NCI-H1048 (cell line): ENCODE measurements at regions not wholly inside any gene's neighbourhood (a gene's known extent, or its start where the extent isn't known, plus 50 kb on each side); places are given as distances from the start of the nearest gene placed in this dataset.

Experiments used
- DNase-seq: peaks from one replicate; lab custom pipeline; 2025; lab: John Stamatoyannopoulos, UW

DNA sequence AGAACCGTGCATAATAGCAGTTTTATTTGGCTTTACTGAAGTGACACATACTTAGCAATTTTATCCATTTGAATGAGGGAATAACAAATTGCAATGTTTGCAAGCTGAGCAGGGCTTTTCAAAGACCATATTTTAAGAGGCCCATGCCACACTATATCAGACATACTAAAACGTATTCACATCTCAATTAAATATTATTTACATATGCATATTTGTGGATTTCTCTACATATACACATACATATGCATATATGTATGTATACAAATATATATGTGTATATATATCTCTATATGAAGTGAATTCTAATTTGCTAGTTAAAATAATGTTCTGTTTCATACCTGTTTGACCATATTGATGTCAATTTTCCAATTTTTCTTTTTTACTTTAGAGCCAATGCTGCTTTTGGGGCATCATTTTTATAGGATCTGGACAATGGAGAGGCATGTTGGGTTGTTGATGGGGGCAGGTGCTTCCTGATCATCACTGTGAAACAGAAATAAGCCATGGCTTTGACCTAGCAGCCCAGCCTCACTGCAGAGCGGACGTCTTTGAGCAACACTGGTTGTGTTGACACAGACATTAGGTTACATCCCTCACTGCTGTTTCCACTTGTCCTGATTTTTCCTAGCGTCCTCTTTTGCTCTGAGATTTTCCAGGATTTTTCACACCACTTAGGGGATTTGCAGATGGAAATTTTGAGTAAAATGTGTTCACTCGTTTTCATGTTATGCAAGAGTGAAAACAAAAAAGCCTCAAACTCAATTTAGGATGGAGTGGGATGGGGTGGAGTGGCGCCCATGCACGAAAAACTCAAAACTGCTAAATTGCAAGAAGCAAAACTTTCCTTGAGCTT is 56.9 kb downstream of the RDH14 start:
- no peak for DNase-seq

DNA sequence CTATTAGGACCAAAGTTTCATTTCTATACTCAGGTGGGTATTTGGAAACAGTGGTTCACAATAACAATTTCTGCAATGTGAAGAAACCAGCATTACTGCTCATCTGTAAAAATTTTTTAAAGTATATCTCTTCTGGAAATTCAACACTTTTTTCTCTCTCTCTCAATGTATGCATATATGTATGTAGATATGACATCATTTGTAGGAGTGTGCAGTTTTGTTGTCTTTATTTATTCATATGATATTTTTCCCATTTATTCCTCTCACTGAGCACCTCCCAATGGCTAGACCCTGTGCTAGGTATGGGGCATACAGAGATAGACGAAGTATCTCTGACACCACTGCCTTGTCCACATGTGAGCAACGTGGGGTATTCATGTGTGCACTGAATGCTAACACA is 58.3 kb downstream of the RDH14 start:
- DNase-seq = no peak

DNA sequence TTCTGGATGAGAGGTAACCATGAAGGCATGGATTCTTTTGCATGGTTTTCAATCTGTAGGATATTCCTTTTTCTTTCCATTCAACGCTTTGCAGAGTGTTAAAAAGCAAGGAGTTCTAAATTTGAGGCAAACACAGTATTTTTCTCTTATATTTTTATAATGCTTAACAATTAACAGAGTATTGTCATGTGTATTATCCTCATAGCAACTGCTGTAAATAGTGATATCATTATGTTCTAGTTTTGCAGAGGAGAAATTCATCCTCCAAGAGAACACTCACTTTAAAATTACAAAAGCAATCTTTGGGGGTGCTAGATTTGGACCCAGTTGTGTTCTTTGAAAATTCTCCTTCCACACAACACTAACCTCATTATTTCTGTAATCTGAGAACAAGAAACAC is 58.7 kb downstream of the RDH14 start:
- no peak for DNase-seq

DNA sequence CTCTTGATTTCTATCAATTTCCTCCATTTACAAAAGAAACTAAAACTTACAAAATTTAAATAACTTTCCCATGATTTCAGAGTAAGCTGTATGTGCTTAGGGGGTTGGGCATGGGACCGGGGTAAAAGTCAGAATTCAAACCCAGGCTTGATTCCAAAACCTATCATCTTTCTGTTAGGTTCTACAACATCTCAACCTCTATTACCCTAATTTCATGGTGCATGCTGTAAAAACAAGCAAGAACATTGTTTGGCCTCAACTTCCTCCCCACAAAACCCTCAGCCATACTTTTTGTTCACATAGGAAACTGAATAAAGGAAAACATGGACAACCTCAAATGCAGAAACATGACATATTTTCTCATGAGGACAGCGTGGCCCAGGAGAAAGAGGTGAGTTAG is 59.3 kb downstream of the RDH14 start:
- DNase-seq = no peak

DNA sequence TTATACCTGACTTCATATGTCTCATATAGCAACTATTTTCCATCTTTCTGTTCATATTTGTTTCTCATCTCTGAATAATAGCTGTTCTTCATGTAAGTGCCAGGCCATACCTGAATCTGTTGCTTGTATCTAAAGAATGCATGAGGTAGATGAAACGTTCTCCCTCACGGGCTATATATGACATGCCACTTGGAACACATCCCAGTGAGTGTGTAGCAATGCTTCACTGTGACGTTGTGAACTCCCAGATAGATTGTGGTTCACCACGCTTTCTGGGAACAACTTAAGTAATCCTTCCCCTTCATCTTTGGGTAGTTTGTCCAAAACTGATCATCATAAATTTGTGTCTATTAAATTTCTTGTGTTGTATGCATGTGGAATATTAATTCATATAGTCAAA is 60.1 kb downstream of the RDH14 start:
- DNase-seq = no peak

DNA sequence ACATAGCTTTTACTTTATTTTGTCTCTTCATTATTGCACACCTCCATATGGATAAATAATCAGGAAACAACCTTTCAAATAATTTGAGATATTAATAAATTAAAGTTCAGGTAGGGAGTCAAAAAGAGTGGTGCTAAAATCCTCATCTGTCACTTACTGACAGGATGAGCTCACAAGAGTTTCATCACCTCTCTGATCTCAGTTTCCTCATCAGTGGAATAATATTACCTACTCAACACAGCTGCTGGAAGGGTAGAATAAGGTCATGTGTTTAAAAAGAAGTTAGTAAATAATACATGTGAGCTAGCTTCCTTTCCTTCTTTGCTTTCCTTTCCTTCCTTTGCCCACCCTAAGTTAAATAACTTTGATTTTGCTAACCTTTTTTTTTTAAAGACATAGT is 61.9 kb downstream of the RDH14 start:
- DNase-seq = no peak

DNA sequence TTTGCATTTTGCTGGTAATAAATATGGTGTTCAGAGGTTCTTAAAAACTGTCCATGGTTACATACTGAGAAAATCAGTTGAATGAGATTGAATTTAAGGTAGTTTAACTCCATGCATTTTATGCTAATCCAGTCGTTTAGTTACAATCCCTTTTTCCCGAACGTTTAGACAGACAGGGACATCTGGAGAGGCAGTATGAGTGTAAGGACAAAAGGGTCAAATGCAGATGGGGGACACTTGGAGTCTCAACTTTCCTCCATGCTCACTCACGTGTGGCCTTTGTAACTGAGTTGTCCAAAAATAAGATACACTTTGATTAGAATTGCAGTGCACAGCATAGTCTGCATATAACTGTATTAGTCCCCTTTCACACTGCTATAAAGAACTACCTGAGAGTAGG is 63.9 kb downstream of the RDH14 start:
- no peak for DNase-seq

DNA sequence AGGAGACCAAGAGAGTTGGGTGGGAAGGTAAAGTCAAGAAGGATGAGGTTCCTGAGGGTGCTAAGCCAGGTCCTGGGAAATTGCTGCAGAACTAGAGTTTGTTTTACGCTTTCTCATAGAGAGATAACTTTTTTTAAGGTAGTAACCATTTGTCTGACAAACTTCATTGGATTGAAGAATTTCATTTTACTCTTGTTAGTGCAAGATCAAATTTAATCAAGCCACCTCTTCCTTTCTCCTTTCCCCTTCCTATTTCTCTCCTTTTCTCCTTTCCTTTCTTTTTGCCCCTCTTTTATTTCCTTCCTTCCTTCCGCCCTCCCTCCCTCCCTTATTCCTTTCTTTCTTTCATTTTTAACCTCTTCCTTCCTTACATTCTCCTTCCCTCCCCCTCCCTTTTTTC is 65.4 kb downstream of the RDH14 start:
- DNase-seq = no peak

DNA sequence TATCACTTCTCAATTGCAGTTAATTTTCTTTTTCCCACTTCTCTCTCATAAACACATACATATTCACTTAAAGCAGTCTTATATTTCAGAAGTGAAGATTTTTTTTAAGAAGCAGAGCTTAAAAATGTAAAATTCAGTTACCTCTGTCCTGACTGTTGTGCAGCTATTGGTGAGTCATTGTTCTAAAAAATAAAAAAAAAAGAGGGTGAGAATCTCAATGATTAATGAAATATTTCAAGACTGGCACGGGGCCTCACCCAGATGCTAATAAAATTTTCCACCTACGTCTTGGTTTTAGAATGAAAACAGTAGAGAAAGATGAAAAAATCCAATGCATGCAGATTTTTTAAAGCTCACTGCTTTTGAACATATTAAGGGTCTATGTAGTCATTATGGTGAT is 67.7 kb downstream of the RDH14 start:
- DNase-seq = no peak

DNA sequence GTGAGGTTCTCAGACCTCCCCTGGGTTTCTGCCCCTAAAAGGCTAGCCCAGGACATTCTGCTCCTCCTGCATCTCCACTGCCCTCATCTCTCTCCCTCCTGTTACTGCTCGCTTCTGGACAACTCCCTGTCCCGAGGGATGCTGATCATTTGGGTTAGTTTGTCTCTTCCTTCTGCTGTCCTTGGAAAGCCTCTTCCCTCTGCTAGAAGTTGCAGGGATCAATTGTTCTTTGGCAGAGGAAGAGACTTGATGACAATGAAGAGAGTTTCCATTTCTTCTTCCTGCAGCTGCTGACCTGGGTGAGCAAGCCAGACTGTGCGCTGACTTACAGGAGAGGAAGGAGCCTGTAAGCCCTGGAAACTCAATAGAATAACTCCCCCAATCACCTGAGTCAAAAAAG is 68.9 kb downstream of the RDH14 start:
- no peak for DNase-seq

DNA sequence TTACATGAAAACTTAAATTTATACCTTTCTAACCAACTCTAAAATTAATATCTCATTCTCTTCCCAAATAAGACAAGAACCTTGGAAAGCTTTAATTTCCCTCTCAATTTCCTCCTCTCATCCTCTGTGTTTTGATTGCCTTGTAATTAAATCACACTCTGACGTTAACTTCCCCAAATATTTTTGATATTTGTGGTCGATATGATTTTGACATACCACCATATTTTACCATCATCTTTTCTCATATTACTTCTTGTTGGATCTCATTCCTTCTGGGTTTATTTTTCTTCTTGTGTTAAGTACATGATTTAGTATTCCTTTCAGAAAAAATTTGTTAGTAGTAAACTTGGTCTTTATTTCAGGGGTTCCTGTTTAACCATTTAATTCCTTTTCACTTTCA is 69.6 kb downstream of the RDH14 start:
- DNase-seq = no peak

DNA sequence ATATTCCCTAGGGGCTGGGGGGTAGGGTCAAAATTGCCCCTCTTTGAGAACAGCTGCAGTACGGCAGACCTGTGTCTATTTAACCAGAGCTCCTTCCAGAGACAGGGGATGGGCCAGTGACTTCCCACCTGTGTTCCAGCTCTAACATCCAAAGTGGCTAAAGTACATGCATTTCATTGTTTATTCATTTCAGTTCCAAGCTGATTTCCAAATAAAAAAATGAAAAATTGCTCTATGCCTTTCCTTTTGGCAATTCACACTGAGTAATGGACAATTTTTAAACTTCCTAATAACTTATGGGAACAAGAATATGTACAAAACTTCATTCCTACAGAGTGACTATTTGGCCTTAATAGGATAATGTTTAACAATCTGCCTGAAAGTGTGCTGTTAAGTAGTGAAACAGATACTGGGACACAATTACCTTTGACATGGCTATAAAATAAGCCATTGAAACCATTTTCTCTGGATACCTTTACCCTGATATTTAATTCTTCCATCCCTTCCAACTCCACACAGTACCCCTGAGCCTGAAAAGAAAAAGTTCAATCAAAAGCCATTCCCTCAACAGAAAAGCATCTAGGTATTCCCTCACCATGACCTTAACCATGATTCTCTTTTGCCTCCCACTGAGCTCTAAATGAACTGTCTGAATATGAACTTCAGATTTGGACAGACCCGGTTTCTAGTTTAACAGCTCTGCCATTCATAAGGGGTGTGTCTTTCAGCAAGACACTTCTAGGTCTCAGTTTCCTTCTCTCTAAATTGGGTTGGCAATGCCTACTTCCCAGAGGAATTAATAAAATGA is 73.1 kb downstream of the RDH14 start:
- no peak for DNase-seq

DNA sequence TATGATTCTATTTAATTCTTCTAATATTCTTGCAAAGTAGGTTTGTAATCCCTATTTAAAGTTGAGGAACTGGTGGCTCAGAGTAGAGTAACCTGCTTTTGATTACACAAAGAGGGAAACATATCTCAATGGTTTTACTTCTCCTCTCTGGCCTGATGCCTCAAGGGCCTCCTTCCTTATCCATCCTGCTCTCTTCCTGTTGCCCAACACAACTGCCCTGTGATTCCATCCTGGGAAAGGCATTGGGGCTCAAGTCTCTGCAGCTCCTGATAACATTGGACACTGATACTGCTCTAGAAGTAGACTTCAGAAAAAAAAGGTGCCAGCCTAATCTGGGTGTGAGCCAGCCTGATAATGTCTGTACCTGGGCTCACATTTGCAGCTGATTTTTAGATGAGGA is 75.8 kb downstream of the RDH14 start:
- no peak for DNase-seq

DNA sequence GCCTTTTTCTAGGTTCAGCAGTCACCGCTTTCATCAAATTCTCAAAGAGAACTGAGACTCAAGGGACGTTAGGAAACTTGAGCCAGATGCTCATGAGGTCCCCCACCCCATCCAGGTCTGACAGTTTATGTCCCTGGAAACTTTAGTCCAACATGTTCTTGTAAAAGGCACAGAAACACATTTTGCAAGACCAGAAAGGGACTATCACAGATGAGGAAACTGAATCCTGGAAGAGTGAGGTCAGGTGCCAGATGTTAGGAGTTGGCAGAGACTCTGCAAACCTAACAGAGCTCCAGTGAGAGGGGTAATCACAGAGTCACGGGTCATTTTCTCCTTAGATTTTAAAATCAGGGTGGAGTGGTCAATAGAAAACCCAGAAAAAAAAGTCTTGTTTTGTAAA is 76.6 kb downstream of the RDH14 start:
- no peak for DNase-seq

DNA sequence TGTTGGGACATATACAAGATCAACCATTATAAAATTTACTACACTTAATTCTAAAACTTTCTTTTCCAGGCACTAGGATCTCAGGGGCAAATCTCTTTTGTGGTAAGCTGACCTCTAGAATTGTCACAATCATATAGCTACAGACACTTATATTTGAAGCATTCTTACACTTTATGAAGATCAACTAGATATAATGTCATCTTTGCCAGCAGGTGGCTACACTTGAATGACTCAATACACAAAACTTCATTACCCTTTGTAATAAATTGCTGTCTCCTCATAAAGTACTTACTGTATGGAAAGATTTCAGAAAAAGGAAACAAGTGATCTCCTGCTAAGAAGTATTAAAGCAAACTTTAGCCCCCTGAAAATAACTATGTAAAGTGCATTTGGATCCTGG is 77.8 kb downstream of the RDH14 start:
- DNase-seq = no peak

DNA sequence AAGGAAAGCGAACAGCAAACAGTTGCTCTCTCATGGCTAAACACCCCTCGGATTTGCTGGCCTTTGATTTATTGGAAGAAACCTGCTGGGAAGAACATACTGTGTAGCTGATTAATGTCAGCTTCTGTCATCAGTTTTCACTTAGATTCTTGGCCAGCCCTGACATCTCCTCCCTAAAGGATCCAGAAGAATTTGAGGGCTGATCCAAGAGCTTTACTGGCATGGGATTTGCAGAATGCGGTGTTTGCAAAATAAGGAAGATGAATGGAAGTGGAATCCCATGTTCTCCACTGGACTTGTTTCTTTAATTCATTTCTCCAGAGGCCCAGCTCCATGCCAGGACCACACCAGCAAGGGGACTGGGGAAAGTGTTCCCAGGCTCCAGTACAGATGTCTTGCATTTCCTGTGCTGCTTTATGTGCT is 80.5 kb downstream of the RDH14 start:
- DNase-seq = no peak

DNA sequence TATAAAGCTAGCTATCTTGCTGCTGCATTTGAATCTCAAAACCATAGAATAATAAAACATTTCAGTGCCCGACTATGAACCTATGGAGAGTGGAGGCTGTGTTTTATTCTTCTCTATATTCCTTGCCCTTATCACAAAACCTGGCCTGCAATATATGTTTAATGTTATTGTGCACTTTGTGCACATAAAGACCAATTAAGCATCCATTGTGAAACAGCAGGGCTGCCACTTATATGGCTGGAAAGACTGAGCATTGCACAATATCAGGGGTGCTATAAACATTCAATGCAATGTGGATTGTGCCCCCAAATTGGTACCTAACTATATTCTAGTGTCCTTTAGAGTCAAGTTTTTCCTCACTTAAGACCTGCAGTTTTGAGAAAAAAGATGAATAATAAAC is 83.2 kb downstream of the RDH14 start:
- DNase-seq = no peak

DNA sequence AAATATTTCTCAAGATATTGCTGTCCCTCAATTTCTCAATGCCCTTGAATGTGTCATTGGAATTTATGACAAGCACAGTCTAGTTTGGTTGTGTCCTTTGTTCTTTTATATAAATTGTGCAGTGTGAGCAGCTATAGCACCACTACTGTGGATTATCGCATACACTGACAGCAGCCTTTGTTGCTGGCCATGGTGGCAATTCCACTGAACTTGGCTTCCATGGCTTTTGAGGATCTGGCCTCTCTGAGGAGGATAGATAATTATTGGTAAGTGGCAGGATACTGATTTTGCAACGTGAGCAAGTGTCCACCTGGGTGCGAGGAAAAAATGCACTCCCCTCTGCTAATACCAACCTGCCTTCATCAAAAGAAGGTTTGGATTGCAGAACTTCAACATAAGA is 84.0 kb downstream of the RDH14 start:
- no peak for DNase-seq

DNA sequence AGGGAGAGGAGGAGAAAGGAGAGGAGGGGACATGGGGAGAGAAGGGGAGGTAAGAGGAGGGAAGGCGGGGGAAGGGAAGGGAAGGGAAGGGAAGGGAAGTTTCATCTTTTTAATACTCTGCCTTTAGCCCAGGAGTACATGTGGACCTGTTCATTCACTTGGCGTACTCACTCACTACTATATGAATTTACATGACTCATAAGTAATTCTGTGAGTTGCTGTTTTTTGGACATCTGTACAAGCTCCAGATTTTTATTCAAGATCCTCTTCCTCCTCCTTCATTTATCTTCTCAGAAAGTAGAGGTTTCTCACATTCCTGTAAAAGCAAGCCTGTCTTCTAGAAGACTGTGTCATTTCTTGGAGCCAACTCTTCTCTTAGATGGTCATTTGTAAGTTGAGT is 84.6 kb downstream of the RDH14 start:
- no peak for DNase-seq

DNA sequence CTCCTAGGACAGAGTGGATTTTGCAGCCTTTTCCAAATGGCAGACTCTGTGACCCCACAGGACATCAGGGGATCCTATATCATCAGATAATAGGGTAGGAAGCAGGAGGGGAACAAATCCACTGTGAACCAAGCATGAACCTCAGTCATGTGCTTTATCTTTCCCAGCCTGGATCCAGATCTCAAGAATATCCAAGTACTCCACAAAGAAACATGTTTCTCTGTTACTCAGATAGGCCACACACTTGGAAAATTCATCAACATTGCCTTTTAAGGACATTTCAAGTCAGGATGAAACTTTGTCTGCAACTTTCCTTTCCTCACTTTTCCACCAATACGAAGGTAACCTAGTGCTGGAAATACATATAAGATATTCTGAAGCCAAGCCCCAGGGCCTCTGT is 85.8 kb downstream of the RDH14 start:
- no peak for DNase-seq

DNA sequence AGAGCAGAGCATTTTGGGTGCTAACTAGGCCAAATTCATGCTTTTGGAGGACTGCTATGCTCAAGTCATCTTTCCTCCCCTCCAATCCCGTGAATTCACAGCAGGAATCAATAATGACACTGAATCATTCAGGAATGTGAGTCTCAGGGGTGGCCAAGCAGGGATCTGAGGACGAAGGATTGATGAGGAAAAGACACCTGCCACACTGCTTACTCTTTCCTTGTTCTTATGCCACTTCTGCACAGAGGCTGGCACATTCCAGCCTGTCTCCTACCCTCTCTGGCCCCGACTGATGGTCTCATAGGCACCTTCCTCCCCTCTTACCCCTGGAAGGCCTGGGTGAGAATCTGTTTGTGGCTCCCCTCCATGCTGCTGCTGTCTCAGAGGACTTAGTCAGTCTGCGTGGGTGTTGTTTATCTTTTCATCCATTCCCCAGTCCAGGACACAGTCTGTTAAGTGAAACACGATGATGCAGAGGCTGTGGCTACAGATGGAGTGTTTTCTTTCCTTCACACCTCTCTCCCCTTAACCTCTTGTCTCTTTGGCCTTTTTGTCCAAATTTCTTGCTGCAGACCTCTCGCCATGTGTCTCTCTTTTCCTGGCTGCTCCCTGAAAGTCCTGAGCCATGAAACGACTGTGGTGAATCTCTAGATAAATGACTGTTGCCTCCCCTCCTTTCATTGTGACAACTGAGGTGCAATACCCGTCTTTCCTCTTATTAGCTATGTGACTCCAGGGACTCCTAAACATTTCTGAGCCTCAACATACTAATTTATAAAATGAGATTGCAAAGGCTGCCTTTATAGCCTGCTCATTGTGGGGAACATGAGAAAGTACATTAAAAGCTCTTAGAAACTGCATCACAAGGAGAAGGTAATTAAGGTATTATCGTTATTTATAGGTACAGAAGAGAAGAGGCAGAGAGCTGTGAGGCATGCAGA is 86.9 kb downstream of the RDH14 start:
- no peak for DNase-seq

DNA sequence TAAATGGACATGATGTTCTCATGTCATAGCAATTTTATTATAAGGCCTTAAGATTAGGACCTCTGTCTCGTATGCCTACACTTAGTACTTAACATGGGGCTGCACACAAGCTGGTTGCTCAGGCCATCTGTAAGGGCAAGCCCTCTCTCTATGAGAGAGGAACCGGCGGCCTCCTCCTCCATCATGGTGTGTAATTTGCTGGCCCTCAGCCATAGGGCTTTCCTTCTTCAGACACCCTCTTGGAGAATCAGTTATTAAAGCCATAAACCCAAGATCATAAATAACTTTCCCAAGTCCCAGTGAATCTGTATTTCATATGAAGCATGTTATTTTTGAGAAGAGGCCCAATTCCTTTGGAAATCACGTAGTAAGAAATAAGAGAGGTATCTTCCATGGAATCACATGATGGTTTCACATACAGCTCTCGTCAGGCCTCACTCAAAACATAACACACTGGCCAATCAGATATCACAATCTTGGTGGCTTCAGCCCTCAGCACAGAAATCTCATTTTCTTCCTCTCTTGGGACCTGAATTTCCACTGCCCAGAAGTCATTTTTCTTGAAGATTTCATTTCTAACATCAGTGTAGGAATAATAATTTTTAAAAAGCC is 92.6 kb downstream of the RDH14 start:
- no peak for DNase-seq
